Fibroblast of lung (primary cell): ENCODE measurements at regions not wholly inside any gene's neighbourhood (a gene's known extent, or its start where the extent isn't known, plus 50 kb on each side); places are given as distances from the start of the nearest gene placed in this dataset.

Experiments
- CTCF ChIP-seq, 2 donors: IDR thresholded peaks in 1 of 2; conservative IDR thresholded peaks in 1 of 2; 1 replicate in 1 of 2; 2 replicates in 1 of 2; pipeline ENCODE4 v1.5.1; 2011 to 2012; ENCODE audit warnings: low read length in 2 of 2, control low read depth in 1 of 2, inconsistent platforms in 1 of 2, low read depth in 1 of 2, mild to moderate bottlenecking in 1 of 2
- EZH2 ChIP-seq: IDR thresholded peaks from 2 replicates; pipeline ENCODE4 v1.5.1; 2012; ENCODE audit warnings: low read length, control low read depth, mild to moderate bottlenecking; ENCODE audit errors: missing control alignments

DNA sequence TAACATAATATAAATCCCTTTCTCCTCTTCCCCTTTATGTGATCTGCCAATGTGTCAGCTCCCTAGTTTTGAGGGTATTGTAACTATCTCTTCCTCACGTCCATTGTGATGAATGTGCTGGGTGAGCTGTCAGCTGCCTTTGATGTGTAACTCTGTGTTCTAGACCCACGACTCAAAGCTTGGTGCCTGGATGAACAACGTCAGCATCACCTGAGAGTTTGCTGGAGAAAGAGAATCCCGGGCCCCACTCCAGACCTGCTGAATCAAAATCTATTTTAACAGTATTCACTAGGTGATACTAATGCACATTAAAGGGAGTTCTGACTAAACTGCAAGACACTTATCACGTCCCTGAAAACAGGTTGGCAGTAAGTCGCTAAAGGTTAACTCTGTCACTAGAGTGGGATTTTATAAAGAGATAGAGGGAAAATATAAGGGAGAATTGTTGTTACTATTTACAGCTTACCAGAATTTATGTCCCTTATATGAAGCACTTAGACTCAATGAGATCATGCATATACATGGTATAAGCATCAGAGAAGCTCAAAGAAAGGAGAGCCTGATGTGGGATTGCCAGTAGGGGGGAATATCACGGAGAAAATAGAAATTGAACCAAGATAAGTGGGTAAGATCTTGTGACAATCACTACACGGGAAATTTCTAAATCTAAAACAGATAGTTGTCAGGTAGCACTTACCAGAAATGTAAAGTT is 423.8 kb upstream of the SLC30A5 start:
- TF ChIP-seq CTCF (conservative IDR thresholded peaks at IDR 0.05 in 1 of 2, IDR thresholded peaks at IDR 0.05 in 1 of 2; ENCODE audit: low read depth in 1 of 2, low read length in 2 of 2) (no peak), EZH2 (no peak)
